Uterus (tissue), 2 donors: ENCODE measurements at regions not wholly inside any gene's neighbourhood (a gene's known extent, or its start where the extent isn't known, plus 50 kb on each side); places are given as distances from the start of the nearest gene placed in this dataset.

Experiments
- POLR2A ChIP-seq, 2 donors: fragments of 450-650 bp; IDR thresholded peaks; one replicate each; pipeline ENCODE4 v1.6.1; 2016; ENCODE audit warnings: antibody characterized with exemption in 2 of 2, mild to moderate bottlenecking in 1 of 2, moderate library complexity in 1 of 2
- TF ChIP-seq, protein P1 (sequence below), 4 experiments: fragments of 200-600 bp in 2 of 4; fragments of 450-650 bp in 2 of 4; sonication (generic) in 2 of 4; IDR thresholded peaks; one replicate each; pipeline ENCODE4 v1.5.1; 2016 to 2019; ENCODE audit warnings: antibody characterized with exemption in 4 of 4, mild to moderate bottlenecking in 2 of 4, moderate library complexity in 1 of 4

DNA sequence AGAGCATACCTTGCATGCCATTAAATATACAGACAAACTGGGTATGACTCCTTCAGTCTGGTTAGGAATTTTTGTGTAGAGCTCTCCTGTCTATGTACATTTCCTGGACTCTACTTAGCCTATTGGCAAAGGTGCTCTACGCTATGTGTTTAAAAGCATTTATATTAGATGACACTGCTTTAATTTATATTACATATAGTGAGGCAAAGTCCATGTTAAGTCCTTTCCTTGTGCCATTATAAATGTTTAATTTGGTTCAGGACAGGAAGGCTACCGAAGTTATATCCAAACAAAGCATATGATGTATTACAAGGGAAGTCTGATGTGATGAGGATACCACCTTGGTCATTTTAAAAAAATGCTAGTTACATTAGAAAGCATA lies 117.4 kb upstream of the RAB27B start:
- TF ChIP-seq, protein P1, sequence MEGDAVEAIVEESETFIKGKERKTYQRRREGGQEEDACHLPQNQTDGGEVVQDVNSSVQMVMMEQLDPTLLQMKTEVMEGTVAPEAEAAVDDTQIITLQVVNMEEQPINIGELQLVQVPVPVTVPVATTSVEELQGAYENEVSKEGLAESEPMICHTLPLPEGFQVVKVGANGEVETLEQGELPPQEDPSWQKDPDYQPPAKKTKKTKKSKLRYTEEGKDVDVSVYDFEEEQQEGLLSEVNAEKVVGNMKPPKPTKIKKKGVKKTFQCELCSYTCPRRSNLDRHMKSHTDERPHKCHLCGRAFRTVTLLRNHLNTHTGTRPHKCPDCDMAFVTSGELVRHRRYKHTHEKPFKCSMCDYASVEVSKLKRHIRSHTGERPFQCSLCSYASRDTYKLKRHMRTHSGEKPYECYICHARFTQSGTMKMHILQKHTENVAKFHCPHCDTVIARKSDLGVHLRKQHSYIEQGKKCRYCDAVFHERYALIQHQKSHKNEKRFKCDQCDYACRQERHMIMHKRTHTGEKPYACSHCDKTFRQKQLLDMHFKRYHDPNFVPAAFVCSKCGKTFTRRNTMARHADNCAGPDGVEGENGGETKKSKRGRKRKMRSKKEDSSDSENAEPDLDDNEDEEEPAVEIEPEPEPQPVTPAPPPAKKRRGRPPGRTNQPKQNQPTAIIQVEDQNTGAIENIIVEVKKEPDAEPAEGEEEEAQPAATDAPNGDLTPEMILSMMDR (IDR thresholded peaks at IDR 0.05), result no peak
- TF ChIP-seq POLR2A (IDR thresholded peaks at IDR 0.05), result no peak
